Trophoblast cell (in vitro differentiated cells and primary cell): ENCODE measurements at regions not wholly inside any gene's neighbourhood (a gene's known extent, or its start where the extent isn't known, plus 50 kb on each side); places are given as distances from the start of the nearest gene placed in this dataset.

Experiments used
- DNase-seq, 2 donors: peaks; one replicate each; pipeline ENCODE4 v3.0.0-alpha.2; 2016
- H2AFZ ChIP-seq: 2 replicates; pipeline ENCODE4 v1.6.1; 2013; ENCODE audit warnings: low read length, moderate library complexity, mild to moderate bottlenecking; ENCODE audit not compliant: insufficient read depth, poor library complexity
- H2AK5ac ChIP-seq: 2 replicates; pipeline ENCODE4 v1.6.1; 2013; ENCODE audit warnings: mild to moderate bottlenecking, low read length
- H2BK120ac ChIP-seq: 2 replicates; pipeline ENCODE4 v1.6.1; 2013; ENCODE audit warnings: low read length, mild to moderate bottlenecking, moderate library complexity; ENCODE audit not compliant: insufficient read depth, poor library complexity
- H2BK12ac ChIP-seq: 2 replicates; pipeline ENCODE4 v1.6.1; 2013; ENCODE audit warnings: mild to moderate bottlenecking, low read length, moderate library complexity
- H2BK5ac ChIP-seq: 2 replicates; pipeline ENCODE4 v1.6.1; 2013; ENCODE audit warnings: low read length, low read depth, moderate library complexity, mild to moderate bottlenecking; ENCODE audit not compliant: poor library complexity
- H3K14ac ChIP-seq: 2 replicates; pipeline ENCODE4 v1.6.1; 2013; ENCODE audit warnings: mild to moderate bottlenecking, low read length
- H3K18ac ChIP-seq: 2 replicates; pipeline ENCODE4 v1.6.1; 2013; ENCODE audit warnings: mild to moderate bottlenecking, low read length
- H3K23ac ChIP-seq: 2 replicates; pipeline ENCODE4 v1.6.1; 2013; ENCODE audit warnings: low read length
- H3K27ac ChIP-seq: 2 replicates; pipeline ENCODE4 v1.5.1; 2013; ENCODE audit warnings: low read depth, mild to moderate bottlenecking, inconsistent platforms, low read length, moderate library complexity
- H3K27me3 ChIP-seq: 2 replicates; pipeline ENCODE4 v1.6.1; 2013; ENCODE audit warnings: inconsistent platforms, mild to moderate bottlenecking, low read length, moderate library complexity; ENCODE audit not compliant: insufficient read depth
- H3K36me3 ChIP-seq, 2 experiments: 1 replicate in 1 of 2; 2 replicates in 1 of 2; pipeline ENCODE4 v1.6.1; 2013; ENCODE audit warnings: low read length in 2 of 2, mild to moderate bottlenecking in 2 of 2, moderate library complexity in 1 of 2; ENCODE audit not compliant: insufficient read depth in 2 of 2, control insufficient read depth in 1 of 2
- H3K4ac ChIP-seq: 2 replicates; pipeline ENCODE4 v1.6.1; 2013; ENCODE audit warnings: low read depth, mild to moderate bottlenecking, low read length, moderate library complexity
- H3K4me1 ChIP-seq, 2 experiments: 1 replicate in 1 of 2; 2 replicates in 1 of 2; pipeline ENCODE4 v1.6.1; 2013; ENCODE audit warnings: low read length in 2 of 2, mild to moderate bottlenecking in 2 of 2, moderate library complexity in 1 of 2; ENCODE audit not compliant: insufficient read depth in 2 of 2, control insufficient read depth in 1 of 2
- H3K4me2 ChIP-seq: 2 replicates; pipeline ENCODE4 v1.6.1; 2013; ENCODE audit warnings: inconsistent platforms, mild to moderate bottlenecking, low read length, moderate library complexity
- H3K4me3 ChIP-seq: 2 replicates; pipeline ENCODE4 v1.5.1; 2013; ENCODE audit warnings: mild to moderate bottlenecking, low read depth, low read length, inconsistent platforms
- H3K79me1 ChIP-seq: one replicate; pipeline ENCODE4 v1.6.1; 2013; ENCODE audit warnings: low read length
- H3K79me2 ChIP-seq: 2 replicates; pipeline ENCODE4 v1.6.1; 2013; ENCODE audit warnings: low read length, mild to moderate bottlenecking; ENCODE audit not compliant: control insufficient read depth, insufficient read depth, poor library complexity
- H3K9ac ChIP-seq: 2 replicates; pipeline ENCODE4 v1.6.1; 2013; ENCODE audit warnings: mild to moderate bottlenecking, low read length
- H3K9me3 ChIP-seq: 2 replicates; pipeline ENCODE4 v1.6.1; 2013; ENCODE audit warnings: low read depth, mild to moderate bottlenecking, control low read depth, inconsistent platforms, low read length; ENCODE audit not compliant: insufficient read depth
- H4K12ac ChIP-seq: 2 replicates; pipeline ENCODE4 v1.6.1; 2013; ENCODE audit warnings: low read depth, mild to moderate bottlenecking, low read length, moderate library complexity
- H4K8ac ChIP-seq: 2 replicates; pipeline ENCODE4 v1.6.1; 2013; ENCODE audit warnings: low read depth, mild to moderate bottlenecking, low read length, moderate library complexity
- H4K91ac ChIP-seq: one replicate; pipeline ENCODE4 v1.6.1; 2013; ENCODE audit warnings: low read depth, mild to moderate bottlenecking, low read length, moderate library complexity
- WGBS: extraction: QIAGEN DNeasy Blood & Tissue Kit; methylation state at CpG from one replicate; pipeline ENCODE4 v1.1.7; 2013; ENCODE audit warnings: missing lambda C conversion rate; ENCODE audit not compliant: insufficient read length, insufficient coverage; ENCODE audit errors: extremely low coverage; 5-methylcytosine and 5-hydroxymethylcytosine counted together

DNA sequence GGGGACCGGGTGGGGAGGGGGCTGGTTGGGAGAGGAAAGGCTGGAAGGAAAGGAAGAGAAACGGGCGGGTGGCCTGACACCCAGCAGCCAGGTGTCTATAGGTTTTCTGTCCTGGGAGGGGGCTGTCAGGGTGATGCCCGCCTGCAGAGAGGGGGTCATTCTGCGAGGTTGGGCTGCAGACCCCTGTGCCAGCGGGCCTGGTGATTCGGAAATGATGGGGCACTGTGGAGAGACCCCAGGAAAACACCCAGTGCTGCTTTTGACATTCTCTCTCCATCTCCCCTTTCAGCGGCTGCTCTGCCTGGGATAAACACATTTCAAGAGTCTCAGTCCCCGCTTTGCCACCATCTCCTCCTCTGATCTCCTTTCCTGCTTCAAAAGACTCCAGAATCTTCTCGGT, 168.5 kb upstream of the RTL1 start:
- H3K27me3 ChIP-seq, result peaks cover 3% of the 10 kb centered on the region
- no peak overlapping the region for H3K9ac ChIP-seq
- WGBS, result no CpG with 5 or more reads among the region's 10 CpGs
- H3K18ac ChIP-seq, result no peak overlapping the region
- no peak overlapping the region for H2BK120ac ChIP-seq
- H2BK5ac ChIP-seq, result no peak overlapping the region
- peak overlapping the region; percentile 23 for H4K91ac ChIP-seq
- H3K4me3 ChIP-seq, result no peak overlapping the region
- H3K27ac ChIP-seq, result no peak overlapping the region
- peaks cover 2% of the 10 kb centered on the region for H3K79me2 ChIP-seq
- no peak overlapping the region for H2AK5ac ChIP-seq
- peak overlapping the region; percentile 23 for H2BK12ac ChIP-seq
- H4K8ac ChIP-seq, result no peak overlapping the region
- no peak overlapping the region for H3K14ac ChIP-seq
- H3K23ac ChIP-seq, result no peak overlapping the region
- H3K79me1 ChIP-seq, result peaks cover 6% of the 10 kb centered on the region
- no peak for DNase-seq
- H3K9me3 ChIP-seq, result peaks cover 3% of the 10 kb centered on the region
- H3K36me3 ChIP-seq, result no peaks in the 10 kb centered on the region
- no peak overlapping the region for H2AFZ ChIP-seq
- no peak overlapping the region for H3K4me2 ChIP-seq
- peaks cover 11 to 14% of the 10 kb centered on the region in 2 experiments for H3K4me1 ChIP-seq
- no peak overlapping the region for H4K12ac ChIP-seq
- no peak overlapping the region for H3K4ac ChIP-seq

DNA sequence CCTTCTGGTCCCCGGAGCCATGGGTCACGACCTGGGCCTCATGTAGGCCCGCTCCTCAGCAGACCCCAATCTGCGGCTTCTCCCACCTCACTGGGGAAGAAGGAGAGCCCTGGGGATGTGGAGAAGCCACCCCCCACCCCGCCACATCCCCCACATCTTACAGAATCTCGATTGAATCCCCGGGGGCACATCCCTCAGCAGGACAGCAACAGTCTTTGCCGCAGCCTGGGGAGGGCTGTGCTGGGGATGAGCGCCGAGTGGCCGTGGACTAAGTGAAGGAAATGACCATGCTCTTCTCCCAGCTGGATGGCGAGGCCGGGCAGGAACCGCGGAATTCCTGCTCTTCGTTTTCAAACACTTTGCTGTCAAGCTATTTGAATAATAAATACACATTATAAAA, 169.0 kb upstream of the RTL1 start:
- Histone ChIP-seq H2AK5ac (peak overlapping the region; percentile 31), H3K36me3 (no peaks in the 10 kb centered on the region), H4K12ac (no peak overlapping the region), H3K18ac (no peak overlapping the region), H3K79me1 (peaks cover 6% of the 10 kb centered on the region), H2AFZ (no peak overlapping the region), H3K9ac (no peak overlapping the region), H2BK5ac (no peak overlapping the region), H4K8ac (peak overlapping the region; percentile 41), H3K79me2 (peaks cover 2% of the 10 kb centered on the region), H3K23ac (no peak overlapping the region), H3K27ac (no peak overlapping the region), H3K4me1 (peaks cover 15 to 18% of the 10 kb centered on the region in 2 experiments), H4K91ac (peak overlapping the region; percentile 23), H3K4ac (no peak overlapping the region), H3K14ac (no peak overlapping the region), H3K9me3 (no peaks in the 10 kb centered on the region), H3K4me3 (no peak overlapping the region), H2BK120ac (no peak overlapping the region), H2BK12ac (peak overlapping the region; percentile 1), H3K27me3 (peaks cover 3% of the 10 kb centered on the region), H3K4me2 (no peak overlapping the region)
- WGBS, result no CpG with 5 or more reads among the region's 16 CpGs
- DNase-seq, result no peak

- H3K23ac ChIP-seq, result no peak overlapping the region
- peak overlapping the region; percentile 50 for H3K4me2 ChIP-seq
- H3K4ac ChIP-seq, result no peak overlapping the region
- H3K14ac ChIP-seq, result peak overlapping the region; percentile 57
- no peak overlapping the region for H3K9ac ChIP-seq
- peak overlapping the region; percentile 48 for H2BK120ac ChIP-seq
- H2AK5ac ChIP-seq, result peak overlapping the region; percentile 27
- peaks cover 18 to 21% of the 10 kb centered on the region in 2 experiments for H3K4me1 ChIP-seq
- H3K4me3 ChIP-seq, result no peak overlapping the region
- 100% methylated on average over 2 of the region's 28 CpGs for WGBS
- peak overlapping the region; percentile 28 for H4K12ac ChIP-seq
- H3K9me3 ChIP-seq, result no peaks in the 10 kb centered on the region
- peak overlapping the region; percentile 45 for H3K18ac ChIP-seq
- H4K8ac ChIP-seq, result peak overlapping the region; percentile 47
- H2BK12ac ChIP-seq, result peak overlapping the region; percentile 62
- peak overlapping the region; percentile 22 for H2BK5ac ChIP-seq
- peaks cover 8% of the 10 kb centered on the region for H3K79me1 ChIP-seq
- peak; percentile 70 to 81 for DNase-seq
- peaks cover 3% of the 10 kb centered on the region for H3K27me3 ChIP-seq
- peaks cover 2% of the 10 kb centered on the region for H3K79me2 ChIP-seq
- H3K27ac ChIP-seq, result peak overlapping the region; percentile 20
- peak overlapping the region; percentile 53 for H4K91ac ChIP-seq
- H2AFZ ChIP-seq, result peak overlapping the region; percentile 23
- no peaks in the 10 kb centered on the region for H3K36me3 ChIP-seq
Observed at GRCh38 chr14:101072945-101073597, 169.5 kb upstream of the RTL1 start.

DNA sequence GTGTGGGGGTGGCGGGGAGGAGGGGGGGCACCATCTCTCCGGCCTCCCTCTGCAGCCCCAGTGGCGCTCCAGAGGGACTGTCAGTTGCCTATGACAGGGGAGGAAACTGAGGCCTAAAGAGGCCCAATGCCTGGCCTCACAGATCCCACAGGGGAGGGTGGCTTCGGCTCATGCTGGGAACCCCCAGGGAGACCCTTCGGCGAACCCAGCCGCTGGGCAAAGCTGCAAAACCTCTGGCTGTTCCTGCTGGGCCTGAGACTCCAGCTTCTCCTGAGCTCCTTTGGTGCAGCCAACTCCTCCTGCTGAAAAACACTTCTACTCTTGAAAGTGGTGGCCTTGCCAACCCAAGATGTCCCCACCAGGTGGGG, 170.1 kb upstream of the RTL1 start:
- peak overlapping the region; percentile 40 for H3K4me2 ChIP-seq
- no peak for DNase-seq
- no peak overlapping the region for H3K18ac ChIP-seq
- no peak overlapping the region for H3K9ac ChIP-seq
- peak overlapping the region; percentile 49 for H4K8ac ChIP-seq
- peaks cover 2% of the 10 kb centered on the region for H3K79me2 ChIP-seq
- WGBS, result no CpG with 5 or more reads among the region's 7 CpGs
- no peak overlapping the region for H4K12ac ChIP-seq
- no peaks in the 10 kb centered on the region for H3K36me3 ChIP-seq
- peak overlapping the region; percentile 73 for H4K91ac ChIP-seq
- no peak overlapping the region for H3K23ac ChIP-seq
- no peak overlapping the region for H2AK5ac ChIP-seq
- H3K27me3 ChIP-seq, result peaks cover 3% of the 10 kb centered on the region
- H3K79me1 ChIP-seq, result peaks cover 8% of the 10 kb centered on the region
- no peak overlapping the region for H2AFZ ChIP-seq
- no peaks in the 10 kb centered on the region for H3K9me3 ChIP-seq
- H3K27ac ChIP-seq, result no peak overlapping the region
- H3K4me3 ChIP-seq, result no peak overlapping the region
- H2BK12ac ChIP-seq, result peak overlapping the region; percentile 65
- peak overlapping the region; percentile 35 for H3K14ac ChIP-seq
- peaks cover 18 to 21% of the 10 kb centered on the region in 2 experiments for H3K4me1 ChIP-seq
- peak overlapping the region; percentile 77 for H2BK120ac ChIP-seq
- no peak overlapping the region for H2BK5ac ChIP-seq
- H3K4ac ChIP-seq, result no peak overlapping the region
